Chondrocyte (in vitro differentiated cells): ENCODE measurements at regions not wholly inside any gene's neighbourhood (a gene's known extent, or its start where the extent isn't known, plus 50 kb on each side); places are given as distances from the start of the nearest gene placed in this dataset.

ENCODE experiments used
- DNase-seq: peaks from one replicate; pipeline ENCODE4 v3.0.0; 2021; ENCODE audit warnings: mixed read lengths, low spot score
- H3K27ac Mint-ChIP-seq: one replicate; pipeline ENCODE4 v1.8.0; 2021; ENCODE audit warnings: mild to moderate bottlenecking, moderate library complexity, mixed read lengths; ENCODE audit not compliant: unreplicated experiment
- H3K27me3 Mint-ChIP-seq: 2 replicates; pipeline ENCODE4 v1.8.0; 2021; ENCODE audit warnings: low read depth, mixed read lengths
- H3K36me3 Mint-ChIP-seq: 2 replicates; pipeline ENCODE4 v1.8.0; 2021; ENCODE audit warnings: low read depth, mixed read lengths
- H3K4me1 Mint-ChIP-seq: 2 replicates; pipeline ENCODE4 v1.8.0; 2021; ENCODE audit warnings: low read depth, mild to moderate bottlenecking, mixed read lengths
- H3K4me3 Mint-ChIP-seq: one replicate; pipeline ENCODE4 v1.8.0; 2021; ENCODE audit warnings: mild to moderate bottlenecking, moderate library complexity, mixed read lengths; ENCODE audit not compliant: unreplicated experiment
- H3K9me3 Mint-ChIP-seq: 2 replicates; pipeline ENCODE4 v1.8.0; 2021; ENCODE audit warnings: low read depth, mixed read lengths
- TF ChIP-seq, protein P1 (sequence below): fragments of 200-600 bp; sonication (generic); IDR thresholded peaks from 2 replicates; pipeline ENCODE4 v1.5.0; 2021; ENCODE audit warnings: antibody characterized with exemption, mild to moderate bottlenecking, moderate library complexity

DNA sequence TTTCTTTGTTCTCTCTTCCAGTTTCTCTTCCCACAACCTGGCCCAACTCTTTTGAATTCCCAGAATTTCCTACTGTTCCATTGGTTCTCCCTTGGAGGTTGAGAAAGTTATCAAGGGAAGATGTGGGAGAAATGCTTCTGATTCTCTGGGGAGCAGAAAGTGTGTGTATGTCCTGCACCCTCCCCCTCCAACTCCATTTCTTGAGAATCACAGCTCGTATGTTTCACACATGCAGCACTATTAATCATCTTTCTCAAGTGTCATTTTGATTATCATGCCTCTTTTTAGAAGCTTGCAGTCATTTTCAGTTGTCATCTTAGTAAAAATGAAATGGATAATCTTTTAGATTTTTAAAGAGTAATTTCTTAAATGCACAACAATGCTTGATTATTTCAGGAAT, 296.8 kb upstream of the SLC39A10 start:
- Mint-ChIP-seq H3K36me3 (no peaks in the 10 kb centered on the region), H3K9me3 (peaks cover 6% of the 10 kb centered on the region), H3K4me3 (no peak overlapping the region), H3K4me1 (peaks cover 6% of the 10 kb centered on the region), H3K27me3 (peaks cover 6% of the 10 kb centered on the region), H3K27ac (no peak overlapping the region)
- TF ChIP-seq, protein P1, sequence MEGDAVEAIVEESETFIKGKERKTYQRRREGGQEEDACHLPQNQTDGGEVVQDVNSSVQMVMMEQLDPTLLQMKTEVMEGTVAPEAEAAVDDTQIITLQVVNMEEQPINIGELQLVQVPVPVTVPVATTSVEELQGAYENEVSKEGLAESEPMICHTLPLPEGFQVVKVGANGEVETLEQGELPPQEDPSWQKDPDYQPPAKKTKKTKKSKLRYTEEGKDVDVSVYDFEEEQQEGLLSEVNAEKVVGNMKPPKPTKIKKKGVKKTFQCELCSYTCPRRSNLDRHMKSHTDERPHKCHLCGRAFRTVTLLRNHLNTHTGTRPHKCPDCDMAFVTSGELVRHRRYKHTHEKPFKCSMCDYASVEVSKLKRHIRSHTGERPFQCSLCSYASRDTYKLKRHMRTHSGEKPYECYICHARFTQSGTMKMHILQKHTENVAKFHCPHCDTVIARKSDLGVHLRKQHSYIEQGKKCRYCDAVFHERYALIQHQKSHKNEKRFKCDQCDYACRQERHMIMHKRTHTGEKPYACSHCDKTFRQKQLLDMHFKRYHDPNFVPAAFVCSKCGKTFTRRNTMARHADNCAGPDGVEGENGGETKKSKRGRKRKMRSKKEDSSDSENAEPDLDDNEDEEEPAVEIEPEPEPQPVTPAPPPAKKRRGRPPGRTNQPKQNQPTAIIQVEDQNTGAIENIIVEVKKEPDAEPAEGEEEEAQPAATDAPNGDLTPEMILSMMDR, result no peak
- no peak for DNase-seq

DNA sequence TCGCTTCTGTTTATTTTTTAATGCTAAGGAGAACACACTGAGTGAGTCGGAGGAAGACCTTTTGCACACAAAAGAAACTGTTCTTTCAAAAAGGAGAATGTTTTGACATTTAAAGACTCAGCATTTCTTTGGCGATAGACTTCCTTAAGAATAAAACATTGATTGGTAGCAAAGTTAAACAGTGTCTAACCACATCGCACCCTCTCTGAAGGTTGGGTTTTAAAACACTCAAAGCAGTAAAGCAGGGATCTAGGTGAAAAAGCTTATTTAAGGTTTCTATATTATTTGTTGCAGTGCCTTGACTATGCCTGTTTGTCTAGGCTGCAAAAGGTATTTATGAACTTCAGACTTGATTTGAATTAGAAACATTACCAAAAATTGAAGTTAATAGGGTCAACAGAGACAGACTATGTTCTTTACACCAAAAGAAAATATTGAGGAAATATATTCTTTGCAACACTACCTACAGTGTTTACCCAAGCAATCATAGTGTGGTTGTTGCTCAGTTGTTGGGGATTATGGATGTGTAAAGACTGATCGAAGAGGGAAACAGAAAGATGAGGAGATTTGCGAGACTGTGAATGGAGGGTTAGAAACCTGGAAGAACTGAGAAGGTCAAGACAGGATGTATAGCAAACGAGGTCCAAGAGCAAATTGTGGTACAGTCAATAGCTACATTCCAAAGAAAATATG, 297.8 kb upstream of the SLC39A10 start:
- Mint-ChIP-seq H3K4me1 (peaks cover under 1% of the 10 kb centered on the region), H3K9me3 (peaks cover 6% of the 10 kb centered on the region), H3K36me3 (no peaks in the 10 kb centered on the region), H3K4me3 (no peak overlapping the region), H3K27me3 (peaks cover 6% of the 10 kb centered on the region), H3K27ac (no peak overlapping the region)
- no peak for DNase-seq
- TF ChIP-seq, protein P1, result no peak

DNA sequence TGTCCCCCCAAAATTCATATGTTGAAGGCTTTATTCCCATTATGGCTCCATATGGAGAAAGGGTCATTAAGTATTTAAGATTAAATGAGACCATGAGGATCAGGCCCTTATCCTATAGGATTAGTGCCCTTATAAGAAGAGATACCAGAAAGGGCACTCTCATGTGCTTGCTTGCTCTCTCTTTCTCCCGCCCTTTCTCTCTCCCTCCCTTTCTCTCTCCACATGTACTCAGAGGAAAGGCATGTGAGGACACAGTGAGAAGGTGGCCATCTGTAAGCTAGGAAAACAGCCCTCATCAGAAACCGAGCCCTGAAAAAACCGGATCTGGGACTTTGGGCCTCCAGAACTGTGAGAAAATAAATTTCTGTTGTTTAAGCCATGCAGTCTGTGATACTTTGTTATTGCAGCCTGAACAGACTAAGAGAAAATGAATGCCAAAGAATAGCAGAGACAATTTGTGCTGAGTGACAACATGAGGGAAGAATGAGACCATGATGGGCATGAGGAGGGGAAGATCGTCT, 300.0 kb upstream of the SLC39A10 start:
- H3K36me3 Mint-ChIP-seq, result no peaks in the 10 kb centered on the region
- H3K4me1 Mint-ChIP-seq, result no peaks in the 10 kb centered on the region
- H3K27ac Mint-ChIP-seq, result no peak overlapping the region
- TF ChIP-seq, protein P1, result no peak
- peaks cover 6% of the 10 kb centered on the region for H3K9me3 Mint-ChIP-seq
- H3K27me3 Mint-ChIP-seq, result peaks cover 11% of the 10 kb centered on the region
- no peak for DNase-seq
- H3K4me3 Mint-ChIP-seq, result no peak overlapping the region

DNA sequence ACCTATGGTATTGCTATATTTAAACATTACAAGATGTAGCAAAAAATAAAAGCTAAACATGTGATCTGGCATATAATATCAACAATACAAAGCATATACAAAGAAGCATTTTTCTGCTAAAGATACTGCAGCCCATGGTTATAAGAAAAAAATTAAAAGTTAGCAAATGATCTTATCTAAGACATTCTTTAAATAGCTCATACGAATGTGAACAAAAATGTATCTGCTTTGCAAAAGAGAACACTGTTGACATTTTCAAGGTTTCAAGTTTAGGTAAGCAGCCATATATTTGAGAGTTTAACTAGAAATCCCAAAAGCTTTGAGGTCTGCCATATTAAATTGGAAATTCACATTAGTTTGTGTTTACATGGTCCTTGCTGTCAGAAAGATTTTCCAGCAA, 301.0 kb upstream of the SLC39A10 start:
- Mint-ChIP-seq H3K36me3 (no peaks in the 10 kb centered on the region), H3K4me3 (no peak overlapping the region), H3K27me3 (peaks cover 9% of the 10 kb centered on the region), H3K4me1 (no peaks in the 10 kb centered on the region), H3K27ac (no peak overlapping the region), H3K9me3 (peaks cover 6% of the 10 kb centered on the region)
- TF ChIP-seq, protein P1, result no peak
- DNase-seq, result no peak

DNA sequence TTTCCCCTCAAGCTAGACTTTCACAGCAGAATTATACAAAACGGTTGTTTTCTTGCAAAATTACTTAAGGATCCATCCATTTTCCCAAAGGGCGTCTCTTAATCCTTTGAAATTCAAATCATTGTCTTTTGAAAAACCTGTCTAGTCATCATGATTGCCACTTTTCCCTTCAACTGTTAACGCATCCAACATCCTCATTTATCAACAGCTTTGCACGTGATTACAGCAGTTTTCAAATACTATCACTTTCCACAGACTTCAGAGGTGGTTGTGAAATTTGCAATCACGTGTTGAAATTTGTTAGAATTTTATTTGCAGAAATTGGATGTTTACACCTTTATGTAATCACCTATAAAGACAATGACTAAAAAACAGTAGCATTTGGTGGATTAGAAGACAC, 304.4 kb upstream of the SLC39A10 start:
- DNase-seq, result no peak
- H3K9me3 Mint-ChIP-seq, result peaks cover 11% of the 10 kb centered on the region
- no peaks in the 10 kb centered on the region for H3K36me3 Mint-ChIP-seq
- no peaks in the 10 kb centered on the region for H3K4me1 Mint-ChIP-seq
- TF ChIP-seq, protein P1, result no peak
- H3K27me3 Mint-ChIP-seq, result peaks cover 7% of the 10 kb centered on the region
- no peak overlapping the region for H3K27ac Mint-ChIP-seq
- no peak overlapping the region for H3K4me3 Mint-ChIP-seq
